Left renal pelvis (tissue), 4 donors: ENCODE measurements at regions not wholly inside any gene's neighbourhood (a gene's known extent, or its start where the extent isn't known, plus 50 kb on each side); places are given as distances from the start of the nearest gene placed in this dataset.

Experiments
- DNase-seq, 4 donors: peaks; one replicate each; pipeline ENCODE4 v3.0.0-alpha.2; 2013; ENCODE audit warnings: low read depth in 4 of 4, low spot score in 3 of 4

- DNase-seq: no peak
These were observed 1445.4 kb downstream of the AACS start for GRCh38 chr12:126510630-126511029.

GRCh38 chr12:126512916-126513913 lies 1448.0 kb downstream of the AACS start:
- no peak for DNase-seq

- DNase-seq: no peak
These were observed 1453.5 kb downstream of the AACS start for GRCh38 chr12:126518596-126519200.

- DNase-seq: no peak
These were observed 1454.6 kb downstream of the AACS start for GRCh38 chr12:126519833-126520232.

GRCh38 chr12:126523891-126524290 lies 1458.7 kb downstream of the AACS start:
- no peak for DNase-seq

GRCh38 chr12:126534495-126534894 lies 1469.3 kb downstream of the AACS start:
- DNase-seq: no peak

- DNase-seq: no peak
These were observed 1469.7 kb downstream of the AACS start for GRCh38 chr12:126534942-126535341.

- DNase-seq: peak in 1 of 4 donors; percentile 15
These were observed 1470.7 kb downstream of the AACS start for GRCh38 chr12:126535971-126536370.

GRCh38 chr12:126537961-126538530 lies 1472.8 kb downstream of the AACS start:
- no peak for DNase-seq

GRCh38 chr12:126538888-126539287 lies 1473.7 kb downstream of the AACS start:
- no peak for DNase-seq

- DNase-seq: no peak
These were observed 1480.2 kb downstream of the AACS start for GRCh38 chr12:126545411-126545810.

- no peak for DNase-seq
These were observed 1482.7 kb downstream of the AACS start for GRCh38 chr12:126547905-126548304.

- no peak for DNase-seq
These were observed 1486.6 kb downstream of the AACS start for GRCh38 chr12:126551869-126552268.

GRCh38 chr12:126554625-126555024 lies 1489.4 kb downstream of the AACS start:
- no peak for DNase-seq

- DNase-seq: no peak
These were observed 1492.4 kb downstream of the AACS start for GRCh38 chr12:126557659-126558058.

GRCh38 chr12:126558219-126558618 lies 1493.0 kb downstream of the AACS start:
- DNase-seq: no peak

- DNase-seq: no peak
These were observed 1493.6 kb downstream of the AACS start for GRCh38 chr12:126558810-126559209.

- DNase-seq: no peak
These were observed 1501.8 kb downstream of the AACS start for GRCh38 chr12:126567016-126567415.

GRCh38 chr12:126569706-126570105 lies 1504.5 kb downstream of the AACS start:
- DNase-seq: no peak

GRCh38 chr12:126570566-126570965 lies 1505.3 kb downstream of the AACS start:
- DNase-seq: no peak

- DNase-seq: no peak
These were observed 1506.9 kb downstream of the AACS start for GRCh38 chr12:126572170-126572569.

GRCh38 chr12:126581655-126582054 lies 1516.4 kb downstream of the AACS start:
- no peak for DNase-seq
